MCF 10A (cell line): ENCODE measurements at regions not wholly inside any gene's neighbourhood (a gene's known extent, or its start where the extent isn't known, plus 50 kb on each side); places are given as distances from the start of the nearest gene placed in this dataset.
"Not testable (repeated sequence)": the region's sequence is repeated elsewhere in the genome, so short reads cannot be mapped to it uniquely, and the experiment has no call there.

ENCODE experiments used
- BruUV-seq: library from RNA; stranded (reverse); fragments of 400-500 nt; replicated peaks from 2 replicates; lab custom pipeline; 2021; lab: Mats Ljungman, UMichigan
- CTCF ChIA-PET: fragments of 300-600 bp; sonication (Branson Sonifier 250); formaldehyde crosslinking; extraction: SDS; loops from one replicate; lab custom pipeline; 2021; ENCODE audit warnings: antibody characterized with exemption, inconsistent platforms; lab: Yijun Ruan, JAX
- POLR2A ChIA-PET: fragments of 300-600, 350-650 bp; sonication (Branson Sonifier 250); formaldehyde crosslinking; extraction: SDS; loops from one replicate; lab custom pipeline; 2020; ENCODE audit warnings: antibody characterized with exemption, inconsistent platforms; lab: Yijun Ruan, JAX
- DNase-seq: peaks from one replicate; pipeline ENCODE4 v3.0.0-alpha.2; 2018; ENCODE audit not compliant: unreplicated experiment
- H3K27ac Mint-ChIP-seq: one replicate; pipeline ENCODE4 v1.8.0; 2022; ENCODE audit warnings: mild to moderate bottlenecking, low read depth, mixed read lengths; ENCODE audit not compliant: unreplicated experiment
- H3K27me3 Mint-ChIP-seq: one replicate; pipeline ENCODE4 v1.8.0; 2022; ENCODE audit warnings: mixed read lengths; ENCODE audit not compliant: insufficient read depth, unreplicated experiment
- H3K36me3 Mint-ChIP-seq: one replicate; pipeline ENCODE4 v1.8.0; 2022; ENCODE audit warnings: mild to moderate bottlenecking, moderate library complexity, mixed read lengths; ENCODE audit not compliant: insufficient read depth, unreplicated experiment
- H3K4me1 Mint-ChIP-seq: one replicate; pipeline ENCODE4 v1.8.0; 2022; ENCODE audit warnings: mixed read lengths; ENCODE audit not compliant: insufficient read depth, unreplicated experiment
- H3K4me3 Mint-ChIP-seq: one replicate; pipeline ENCODE4 v1.8.0; 2022; ENCODE audit warnings: mild to moderate bottlenecking, moderate library complexity, mixed read lengths; ENCODE audit not compliant: unreplicated experiment
- H3K9me3 Mint-ChIP-seq: one replicate; pipeline ENCODE4 v1.8.0; 2022; ENCODE audit warnings: mixed read lengths; ENCODE audit not compliant: unreplicated experiment
- intact Hi-C: fragments of 100-400 bp; cut with micrococcal nuclease; formaldehyde crosslinking; loops from 2 replicates; pipeline ENCODE4 v1.14.1; 2022
- TF ChIP-seq, protein P1 (sequence below): fragments of 200-600 bp; IDR thresholded peaks from one replicate; pipeline ENCODE4 v1.8.0; 2022; ENCODE audit warnings: antibody characterized with exemption, mild to moderate bottlenecking; ENCODE audit not compliant: unreplicated experiment

DNA sequence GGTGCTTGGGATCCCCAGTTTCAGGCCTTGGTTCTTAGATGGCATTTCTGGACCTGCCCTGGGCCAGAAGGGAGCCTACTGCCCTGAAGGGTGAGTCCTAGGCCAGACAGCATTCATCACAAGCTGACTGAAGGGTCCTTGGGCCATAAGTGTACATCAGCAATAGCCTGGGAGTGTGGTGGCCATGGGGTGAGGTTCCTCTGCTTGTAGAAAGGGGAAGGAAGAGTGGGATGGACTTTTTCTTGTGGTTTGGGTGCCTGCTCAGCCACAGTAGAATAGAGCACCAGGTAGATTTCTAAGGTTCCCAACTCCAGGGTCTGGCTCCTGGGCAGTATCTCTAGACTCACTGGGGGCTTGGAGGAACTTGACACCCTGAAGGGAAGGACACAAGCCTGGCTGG is 95.2 kb upstream of the PHF24 start:
- no peak for DNase-seq
- ChIA-PET CTCF (interaction anchor here (0.6 kb wide), 1 partner anchor 331 kb away, joined by 3 read pairs; no protein-coding TSS in a partner anchor), POLR2A (no interaction called here)
- BruUV-seq = no TSS peak
- TF ChIP-seq, protein P1, sequence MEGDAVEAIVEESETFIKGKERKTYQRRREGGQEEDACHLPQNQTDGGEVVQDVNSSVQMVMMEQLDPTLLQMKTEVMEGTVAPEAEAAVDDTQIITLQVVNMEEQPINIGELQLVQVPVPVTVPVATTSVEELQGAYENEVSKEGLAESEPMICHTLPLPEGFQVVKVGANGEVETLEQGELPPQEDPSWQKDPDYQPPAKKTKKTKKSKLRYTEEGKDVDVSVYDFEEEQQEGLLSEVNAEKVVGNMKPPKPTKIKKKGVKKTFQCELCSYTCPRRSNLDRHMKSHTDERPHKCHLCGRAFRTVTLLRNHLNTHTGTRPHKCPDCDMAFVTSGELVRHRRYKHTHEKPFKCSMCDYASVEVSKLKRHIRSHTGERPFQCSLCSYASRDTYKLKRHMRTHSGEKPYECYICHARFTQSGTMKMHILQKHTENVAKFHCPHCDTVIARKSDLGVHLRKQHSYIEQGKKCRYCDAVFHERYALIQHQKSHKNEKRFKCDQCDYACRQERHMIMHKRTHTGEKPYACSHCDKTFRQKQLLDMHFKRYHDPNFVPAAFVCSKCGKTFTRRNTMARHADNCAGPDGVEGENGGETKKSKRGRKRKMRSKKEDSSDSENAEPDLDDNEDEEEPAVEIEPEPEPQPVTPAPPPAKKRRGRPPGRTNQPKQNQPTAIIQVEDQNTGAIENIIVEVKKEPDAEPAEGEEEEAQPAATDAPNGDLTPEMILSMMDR = no peak
- Mint-ChIP-seq H3K27me3 (peaks cover under 1% of the 10 kb centered on the region), H3K4me3 (no peak overlapping the region), H3K4me1 (no peaks in the 10 kb centered on the region), H3K9me3 (peaks cover 7% of the 10 kb centered on the region), H3K27ac (no peak overlapping the region), H3K36me3 (no peaks in the 10 kb centered on the region)
- intact Hi-C loops = no loop called here

DNA sequence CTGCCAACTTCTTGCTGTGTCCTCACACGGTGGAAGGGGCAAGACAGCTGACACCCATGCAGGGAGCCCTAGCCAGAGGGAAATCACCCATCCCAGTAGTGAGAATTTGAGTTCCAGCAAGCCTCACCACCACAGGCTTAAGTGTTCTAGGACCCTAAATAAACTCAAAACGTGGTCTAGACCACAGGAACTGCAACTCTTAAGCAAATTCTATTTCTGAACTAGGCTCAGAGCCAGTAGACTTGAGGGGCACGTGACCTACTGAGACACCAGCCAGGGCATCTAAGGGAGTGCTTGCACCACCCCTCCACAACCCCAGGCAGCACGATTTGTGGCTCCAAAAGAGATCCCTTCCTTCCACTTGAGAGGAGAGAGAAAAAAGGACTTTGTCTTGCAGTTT is 96.0 kb upstream of the PHF24 start:
- Mint-ChIP-seq H3K36me3 (no peaks in the 10 kb centered on the region), H3K9me3 (peaks cover 7% of the 10 kb centered on the region), H3K4me3 (no peak overlapping the region), H3K27me3 (no peaks in the 10 kb centered on the region), H3K4me1 (no peaks in the 10 kb centered on the region), H3K27ac (no peak overlapping the region)
- CTCF ChIA-PET = no interaction called here
- intact Hi-C loops = no loop called here
- DNase-seq = no peak
- no TSS peak for BruUV-seq
- TF ChIP-seq, protein P1 = no peak
- POLR2A ChIA-PET = no interaction called here

DNA sequence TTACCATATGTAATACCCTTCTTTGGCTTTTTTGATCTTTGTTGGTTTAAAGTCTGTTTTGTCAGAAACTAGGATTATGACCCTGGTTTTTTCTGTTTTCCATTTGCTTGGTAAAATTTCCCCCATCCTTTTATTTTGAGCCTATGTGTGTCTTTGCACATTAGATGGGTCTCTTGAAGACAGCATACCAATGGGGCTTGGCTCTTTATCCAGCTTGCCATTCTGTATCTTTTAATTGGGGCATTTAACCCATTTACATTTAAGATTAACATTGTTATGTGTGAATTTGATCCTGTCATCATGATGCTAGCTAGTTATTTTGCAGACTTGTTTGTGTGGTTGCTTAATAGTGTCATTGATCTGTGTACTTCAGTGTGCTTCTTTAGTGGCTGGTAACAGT is 103.1 kb upstream of the PHF24 start:
- H3K27ac Mint-ChIP-seq, H3K4me1 Mint-ChIP-seq, H3K36me3 Mint-ChIP-seq, DNase-seq, H3K4me3 Mint-ChIP-seq, POLR2A ChIA-PET, BruUV-seq, intact Hi-C loops, H3K9me3 Mint-ChIP-seq, CTCF ChIA-PET, H3K27me3 Mint-ChIP-seq: not testable (repeated sequence)

DNA sequence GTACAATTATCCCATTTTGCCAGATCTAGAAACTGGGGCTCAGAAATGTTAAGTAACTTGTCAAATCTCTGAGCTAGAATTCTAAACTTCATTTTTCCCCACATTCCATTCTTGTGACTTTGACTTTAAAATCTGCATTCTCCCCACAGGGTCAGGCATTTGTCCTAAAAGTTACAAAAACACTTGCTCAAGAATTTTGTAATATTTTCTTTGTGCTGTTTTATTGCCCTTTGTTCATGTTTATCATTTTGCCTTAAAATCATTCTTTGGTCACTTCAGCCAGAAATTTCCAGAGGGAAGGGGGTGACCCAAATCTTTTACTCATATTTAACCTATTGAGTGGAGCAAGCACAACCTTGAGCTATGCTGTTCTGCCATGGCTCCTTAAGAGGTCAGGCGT is 120.1 kb upstream of the CCL21 start:
- Mint-ChIP-seq H3K4me1 (no peaks in the 10 kb centered on the region), H3K27ac (no peak overlapping the region), H3K4me3 (no peak overlapping the region), H3K36me3 (no peaks in the 10 kb centered on the region), H3K27me3 (no peaks in the 10 kb centered on the region), H3K9me3 (no peaks in the 10 kb centered on the region)
- intact Hi-C loops = no loop called here
- ChIA-PET CTCF (interaction anchor here (0.6 kb wide), 1 partner anchor 40 kb away, joined by 3 read pairs; no protein-coding TSS in a partner anchor), POLR2A (no interaction called here)
- TF ChIP-seq, protein P1 = no peak
- no TSS peak for BruUV-seq
- DNase-seq = peak; percentile 28
